A172 (cell line): ENCODE measurements at regions not wholly inside any gene's neighbourhood (a gene's known extent, or its start where the extent isn't known, plus 50 kb on each side); places are given as distances from the start of the nearest gene placed in this dataset.
A peak's percentile ranks its signal among the peaks of the same experiment; 100 is the strongest.
"Not testable (repeated sequence)": the region's sequence is repeated elsewhere in the genome, so short reads cannot be mapped to it uniquely, and the experiment has no call there.

Source experiments
- DNase-seq: peaks from one replicate; pipeline ENCODE4 v3.0.0-alpha.2; 2015; ENCODE audit warnings: low spot score

GRCh38 chr7:113306302-113306701 is 187.9 kb upstream of the SMIM30 start:
- DNase-seq, result no peak

- DNase-seq, result no peak
Observed at GRCh38 chr7:113304104-113304503, 185.8 kb upstream of the SMIM30 start.

DNA sequence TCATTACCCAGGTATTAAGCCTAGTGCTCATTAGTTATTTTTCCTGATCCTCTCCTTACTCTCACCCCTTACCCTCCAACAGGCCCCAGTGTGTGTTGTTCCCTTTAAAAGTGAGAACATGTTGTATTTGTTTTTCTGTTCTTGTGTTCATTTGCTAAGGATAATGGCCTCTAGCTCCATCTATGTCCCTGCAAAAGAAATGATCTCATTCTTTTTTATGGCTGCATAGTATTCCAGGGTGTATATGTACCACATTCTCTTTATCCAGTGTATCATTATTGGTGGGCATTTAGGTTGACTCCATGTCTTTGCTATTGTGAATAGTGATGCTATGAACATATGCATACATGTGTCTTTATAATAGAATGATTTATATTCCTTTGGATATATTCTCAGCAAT is 185.0 kb upstream of the SMIM30 start:
- not testable (repeated sequence) for DNase-seq

DNA sequence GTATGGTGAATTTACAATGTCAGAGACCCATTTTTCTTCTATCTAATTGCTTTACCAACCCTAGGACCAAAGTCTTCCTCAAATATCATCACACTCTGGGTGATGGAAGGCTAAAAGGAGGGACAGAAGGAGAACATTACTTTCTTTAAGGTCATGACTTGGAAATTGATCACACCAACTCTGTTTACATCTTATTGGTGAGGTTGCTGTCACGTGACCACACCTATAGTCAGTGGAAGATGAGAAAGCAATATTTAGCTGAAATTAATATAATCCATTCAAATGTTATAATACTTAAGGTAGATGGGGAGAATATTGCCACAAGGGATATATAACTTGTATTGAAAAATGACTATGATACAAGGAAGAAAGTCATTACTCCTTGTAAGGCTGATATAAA is 183.6 kb upstream of the SMIM30 start:
- DNase-seq, result no peak

- DNase-seq, result no peak
Observed at GRCh38 chr7:113301141-113301540, 182.8 kb upstream of the SMIM30 start.

- DNase-seq, result no peak
Observed at GRCh38 chr7:113299748-113300147, 181.4 kb upstream of the SMIM30 start.

GRCh38 chr7:113298501-113298900 is 180.1 kb upstream of the SMIM30 start:
- DNase-seq, result no peak

DNA sequence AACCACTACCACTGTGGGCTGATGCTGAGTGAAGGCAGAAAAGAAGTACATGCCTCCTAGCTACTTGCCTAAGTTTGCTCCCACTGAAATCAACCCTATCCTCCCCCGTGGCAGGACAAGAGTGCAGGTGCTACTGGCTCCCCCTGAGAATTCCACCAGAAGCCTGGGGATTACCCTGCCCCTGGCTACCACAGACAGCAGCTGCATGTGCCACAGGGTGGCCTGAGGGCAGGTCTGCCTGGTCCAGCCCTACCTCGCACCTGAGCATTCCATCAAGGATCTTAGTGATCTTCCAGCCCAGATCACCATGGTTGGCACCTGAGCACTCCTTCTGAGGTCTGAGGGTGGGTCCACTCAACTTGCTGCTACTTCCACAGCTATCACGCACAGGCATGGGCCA is 176.4 kb upstream of the SMIM30 start:
- DNase-seq, result no peak

DNA sequence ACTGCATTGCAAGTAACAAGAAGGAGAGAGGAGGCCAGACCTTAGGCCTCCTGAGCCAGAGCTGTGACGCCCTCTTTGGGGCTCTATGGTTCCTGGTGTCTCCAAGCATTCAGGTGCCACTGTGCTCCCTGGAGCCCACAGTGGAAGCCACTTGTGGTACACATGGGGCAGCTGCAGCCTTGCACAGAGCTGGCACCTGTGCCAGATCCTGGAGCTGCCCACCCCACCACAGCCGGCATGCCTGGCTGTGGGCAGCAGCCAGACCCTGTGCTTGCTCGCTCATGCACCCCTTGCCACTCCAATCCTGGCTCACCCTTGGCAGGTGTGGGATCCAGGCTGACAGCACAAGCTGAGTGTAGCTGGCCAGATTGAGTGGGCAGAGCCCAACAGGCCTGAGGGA is 173.8 kb upstream of the SMIM30 start:
- DNase-seq, result no peak

DNA sequence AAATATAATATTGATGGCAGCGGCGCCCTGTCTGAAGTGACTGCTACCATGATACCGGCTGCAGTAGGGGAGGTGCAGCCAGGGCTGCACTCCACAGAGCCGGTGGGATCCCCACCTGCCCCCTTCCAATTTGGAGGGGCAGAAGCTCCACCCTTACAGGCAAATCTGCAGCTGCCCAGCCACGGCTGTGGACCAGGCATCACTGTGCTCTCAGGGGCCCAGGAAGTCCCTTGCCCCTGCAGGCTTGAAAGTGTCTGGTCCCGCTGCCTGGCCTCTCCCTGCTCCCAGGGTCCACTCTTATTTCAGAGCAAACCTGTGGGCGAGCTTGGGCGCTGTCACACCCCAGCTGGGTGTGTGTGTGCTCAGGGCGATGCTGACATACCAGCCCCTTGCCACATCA is 172.7 kb upstream of the SMIM30 start:
- no peak for DNase-seq

GRCh38 chr7:113289140-113289740 is 170.9 kb upstream of the SMIM30 start:
- DNase-seq, result peak; percentile 56

- no peak for DNase-seq
Observed at GRCh38 chr7:113285411-113285810, 167.1 kb upstream of the SMIM30 start.

- DNase-seq, result peak; percentile 21
Observed at GRCh38 chr7:113283861-113284260, 165.5 kb upstream of the SMIM30 start.

DNA sequence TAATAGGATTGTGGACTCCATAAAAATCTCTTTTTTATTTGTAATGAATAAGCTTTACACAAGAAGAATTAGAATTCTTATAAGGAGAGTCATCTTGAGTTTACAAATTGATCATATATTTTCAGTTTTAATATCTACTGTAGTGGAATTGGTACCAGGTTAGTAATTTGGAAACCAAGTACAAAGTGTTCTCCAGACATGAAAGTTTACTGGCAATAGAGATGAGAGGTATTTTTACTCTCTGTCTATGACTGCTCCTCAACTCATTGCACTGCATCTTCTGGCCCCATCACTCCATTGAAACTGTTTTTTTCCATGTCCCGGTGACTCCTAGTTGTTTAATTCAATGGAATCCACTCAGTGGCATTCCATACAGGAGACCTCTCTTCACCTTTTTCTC is 164.5 kb upstream of the SMIM30 start:
- DNase-seq, result no peak

- no peak for DNase-seq
Observed at GRCh38 chr7:113281223-113281622, 162.9 kb upstream of the SMIM30 start.

GRCh38 chr7:113279256-113279655 is 160.9 kb upstream of the SMIM30 start:
- peak; percentile 5 for DNase-seq

- no peak for DNase-seq
Observed at GRCh38 chr7:113270790-113271189, 152.4 kb upstream of the SMIM30 start.

DNA sequence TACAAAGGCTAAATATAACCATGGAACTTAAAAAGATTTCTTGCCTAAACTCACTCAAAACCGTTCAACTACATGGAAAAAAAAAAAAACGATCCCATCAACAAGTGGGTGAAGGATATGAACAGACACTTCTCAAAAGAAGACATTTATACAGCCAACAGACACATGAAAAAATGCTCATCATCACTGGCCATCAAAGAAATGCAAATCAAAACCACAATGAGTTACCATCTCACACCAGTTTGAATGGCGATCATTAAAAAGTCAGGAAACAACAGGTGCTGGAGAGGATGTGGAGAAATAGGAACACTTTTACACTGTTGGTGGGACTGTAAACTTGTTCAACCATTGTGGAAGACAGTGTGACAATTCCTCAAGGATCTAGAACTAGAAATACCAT is 151.2 kb upstream of the SMIM30 start:
- not testable (repeated sequence) for DNase-seq

DNA sequence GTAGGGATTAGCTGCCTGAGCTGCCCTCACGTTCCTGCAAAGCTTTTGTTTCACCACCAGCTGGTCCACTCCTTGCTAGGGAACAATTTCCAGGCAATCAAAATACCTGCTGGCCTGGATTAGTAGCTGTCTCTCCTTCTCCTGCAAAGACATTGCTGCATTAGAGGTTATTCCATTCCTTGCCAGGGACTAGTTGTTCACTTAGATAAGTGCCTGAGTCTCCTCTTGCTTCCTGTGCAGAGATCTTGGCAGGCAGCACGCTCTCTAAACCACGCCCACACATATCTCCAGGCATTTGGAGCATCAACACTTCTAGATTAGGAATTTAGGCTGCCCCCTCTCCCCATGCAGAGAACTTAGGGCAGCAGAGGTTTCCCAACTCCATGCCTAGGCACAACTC is 150.4 kb upstream of the SMIM30 start:
- DNase-seq, result no peak

DNA sequence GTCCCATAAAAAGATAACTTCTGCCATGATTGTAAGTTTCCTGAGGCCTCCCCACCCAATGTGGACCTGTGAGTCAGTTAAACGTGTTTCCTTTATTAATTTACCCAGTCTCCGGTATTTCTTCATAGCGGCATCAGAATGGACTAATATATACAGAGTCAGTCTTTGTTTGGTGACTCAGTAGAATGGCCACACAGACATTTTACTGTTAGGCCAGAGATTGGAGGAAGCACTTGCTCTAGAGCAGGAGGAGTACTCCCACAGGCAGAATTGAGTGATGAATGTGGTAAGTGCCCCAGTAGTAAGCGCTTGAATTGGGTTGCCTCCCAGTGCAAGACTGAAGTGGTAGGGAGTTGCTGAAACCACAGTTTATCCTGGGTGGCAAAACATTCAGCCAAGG is 149.5 kb upstream of the SMIM30 start:
- peak; percentile 11 for DNase-seq

DNA sequence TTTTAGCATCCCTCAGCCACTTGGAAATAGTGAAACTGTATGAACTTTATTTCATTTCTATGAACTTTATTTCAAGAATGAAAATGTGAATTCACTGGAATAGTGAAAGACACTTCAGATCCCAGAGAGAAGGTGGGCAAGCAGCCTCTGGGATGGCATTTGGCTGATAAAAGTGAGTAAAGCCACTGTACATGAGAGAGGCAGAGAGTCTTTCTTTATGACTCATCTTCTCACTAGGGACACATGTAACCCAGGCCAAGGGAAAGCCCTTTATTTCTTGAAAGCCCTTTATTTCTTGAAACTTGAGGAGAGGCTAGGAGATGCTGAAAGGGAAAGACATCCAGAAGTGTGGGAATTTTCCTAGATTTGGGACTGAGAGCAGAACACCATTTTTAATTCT is 148.9 kb upstream of the SMIM30 start:
- peak; percentile 37 for DNase-seq

- DNase-seq, result no peak
Observed at GRCh38 chr7:113263749-113264148, 145.4 kb upstream of the SMIM30 start.

GRCh38 chr7:113263215-113263742 is 144.9 kb upstream of the SMIM30 start:
- DNase-seq, result not testable (repeated sequence)

GRCh38 chr7:113256883-113257531 is 138.7 kb upstream of the SMIM30 start:
- no peak for DNase-seq
